HepG2 (cell line): ENCODE measurements at regions not wholly inside any gene's neighbourhood (a gene's known extent, or its start where the extent isn't known, plus 50 kb on each side); places are given as distances from the start of the nearest gene placed in this dataset.

Experiments used
- HMGXB4 ChIP-seq, 2 experiments: sonication (generic) in 1 of 2; formaldehyde crosslinking in 1 of 2; IDR thresholded peaks; 2 replicates each; pipeline versions ENCODE4 v1.4.0 to v1.6.1; 2018 to 2020; ENCODE audit warnings: missing genetic modification reagents in 2 of 2, borderline replicate concordance in 1 of 2, low read depth in 1 of 2, mild to moderate bottlenecking in 1 of 2, missing biosample characterization in 1 of 2
- MAFF ChIP-seq: IDR thresholded peaks from 2 replicates; pipeline ENCODE4 v1.6.1; 2011; ENCODE audit warnings: low read depth, low read length, improper control_type of control experiment
- NAIF1 ChIP-seq: sonication (generic); formaldehyde crosslinking; IDR thresholded peaks from 2 replicates; pipeline ENCODE4 v1.5.0; 2020; ENCODE audit warnings: mild to moderate bottlenecking, missing genetic modification reagents, borderline replicate concordance
- ONECUT2 ChIP-seq: sonication (generic); formaldehyde crosslinking; IDR thresholded peaks from 2 replicates; pipeline ENCODE4 v1.4.0; 2020; ENCODE audit warnings: missing genetic modification reagents
- REXO4 ChIP-seq: sonication (generic); formaldehyde crosslinking; IDR thresholded peaks from 2 replicates; pipeline ENCODE4 v1.8.0; 2022; ENCODE audit warnings: missing genetic modification reagents, mild to moderate bottlenecking, borderline replicate concordance
- SOX13 ChIP-seq, 3 experiments: fragments of 450-650 bp in 1 of 3; sonication (generic) in 1 of 3; formaldehyde crosslinking in 1 of 3; IDR thresholded peaks in 2 of 3; conservative IDR thresholded peaks in 1 of 3; 2 replicates each; pipeline versions ENCODE4 v1.5.0 to v1.6.1; 2016 to 2020; ENCODE audit warnings: antibody characterized with exemption in 1 of 3, mild to moderate bottlenecking in 1 of 3, missing compliant biosample characterization in 1 of 3, missing genetic modification reagents in 1 of 3, moderate library complexity in 1 of 3
- XBP1 ChIP-seq: sonication (generic); formaldehyde crosslinking; IDR thresholded peaks from 2 replicates; pipeline ENCODE4 v1.5.0; 2020; ENCODE audit warnings: missing genetic modification reagents
- YEATS2 ChIP-seq: sonication (generic); formaldehyde crosslinking; IDR thresholded peaks from 2 replicates; pipeline ENCODE4 v1.4.0; 2020; ENCODE audit warnings: missing genetic modification reagents, borderline replicate concordance
- ZNF234 ChIP-seq: sonication (generic); formaldehyde crosslinking; conservative IDR thresholded peaks from 2 replicates; pipeline ENCODE4 v1.5.1; 2020; ENCODE audit warnings: mild to moderate bottlenecking, missing genetic modification reagents
- ZNF430 ChIP-seq: sonication (generic); formaldehyde crosslinking; IDR thresholded peaks from 2 replicates; pipeline ENCODE4 v1.9.0; 2021; ENCODE audit warnings: mild to moderate bottlenecking, missing genetic modification reagents
- ZNF607 ChIP-seq: sonication (generic); formaldehyde crosslinking; IDR thresholded peaks from 2 replicates; pipeline ENCODE4 v1.5.1; 2020; ENCODE audit warnings: missing genetic modification reagents, mild to moderate bottlenecking, borderline replicate concordance
- ZNF800 ChIP-seq: sonication (generic); formaldehyde crosslinking; IDR thresholded peaks from 2 replicates; pipeline ENCODE4 v1.4.0; 2020; ENCODE audit warnings: missing genetic modification reagents

GRCh38 chr14:32254952-32255679 lies 52.0 kb upstream of the RNU6-8 start (continued):
- TF ChIP-seq ZNF800 (CRISPR knock-in tag) (0 out of 2 replicates have a peak, but pooled peaks have one; percentile 25), SOX13 (IDR thresholded peaks at IDR 0.05) (no peak), SOX13 (CRISPR knock-in tag; conservative IDR thresholded peaks at IDR 0.05 in 1 of 2, IDR thresholded peaks at IDR 0.05 in 1 of 2) (no peak), ZNF430 (0 out of 2 replicates have a peak, but pooled peaks have one; percentile 64), REXO4 (CRISPR knock-in tag) (no peak), HMGXB4 (CRISPR knock-in tag; IDR thresholded peaks at IDR 0.05; ENCODE audit: borderline replicate concordance in 1 of 2, low read depth in 1 of 2) (peak; percentile 67 to 94), MAFF (no peak), ZNF607 (CRISPR knock-in tag) (no peak), YEATS2 (CRISPR knock-in tag) (peak; percentile 35; the same call in 1 of the 2 replicates), ONECUT2 (CRISPR knock-in tag) (no peak), ZNF234 (CRISPR knock-in tag) (no peak), NAIF1 (no peak), XBP1 (CRISPR knock-in tag) (no peak)
